IMR-90 (cell line): ENCODE measurements at regions not wholly inside any gene's neighbourhood (a gene's known extent, or its start where the extent isn't known, plus 50 kb on each side); places are given as distances from the start of the nearest gene placed in this dataset.

Experiments used
- ATAC-seq: fragments of 200-7000 bp; cut with Tn5 transposase; 2 replicates; pipeline ENCODE4 v1.9.1; 2020; ENCODE audit warnings: low read depth, mild to moderate bottlenecking, moderate library complexity
- BruUV-seq: library from RNA; stranded (reverse); fragments of 400-500 nt; replicated peaks from 2 replicates; lab custom pipeline; 2021; lab: Mats Ljungman, UMichigan
- CTCF ChIA-PET: fragments of 300-600 bp; formaldehyde crosslinking; extraction: SDS; loops from one replicate; lab custom pipeline; 2021; ENCODE audit warnings: antibody characterized with exemption; lab: Yijun Ruan, JAX
- POLR2A ChIA-PET: fragments of 300-600 bp; sonication (Branson Sonifier 250); formaldehyde crosslinking; loops from one replicate; lab custom pipeline; 2022; ENCODE audit warnings: antibody characterized with exemption; ENCODE audit not compliant: unreplicated experiment; lab: Charles Lee
- DNase-seq: peaks from one replicate; pipeline ENCODE4 v3.0.0; 2013
- H2AFZ ChIP-seq: replicated peaks from 2 replicates; pipeline ENCODE3; 2013; ENCODE audit warnings: low read length, mild to moderate bottlenecking; ENCODE audit not compliant: poor library complexity
- H2AK5ac ChIP-seq: 2 replicates; pipeline ENCODE4 v1.6.1; 2013; ENCODE audit warnings: low read depth, low read length, inconsistent platforms
- H2AK9ac ChIP-seq: replicated peaks from 2 replicates; pipeline ENCODE3; 2013; ENCODE audit warnings: mild to moderate bottlenecking, low read depth, low read length, moderate library complexity; ENCODE audit not compliant: poor library complexity
- H2BK120ac ChIP-seq: 2 replicates; pipeline ENCODE4 v1.6.1; 2013; ENCODE audit warnings: low read depth, low read length, inconsistent platforms
- H2BK15ac ChIP-seq: 3 replicates; pipeline ENCODE4 v1.6.1; 2013; ENCODE audit warnings: low read depth, low read length, inconsistent platforms
- H2BK20ac ChIP-seq: 2 replicates; pipeline ENCODE4 v1.6.1; 2013; ENCODE audit warnings: low read depth, mild to moderate bottlenecking, inconsistent platforms, low read length, moderate library complexity
- H2BK5ac ChIP-seq: 2 replicates; pipeline ENCODE4 v1.6.1; 2013; ENCODE audit warnings: mild to moderate bottlenecking, low read depth, low read length, inconsistent platforms; ENCODE audit not compliant: poor library complexity, severe bottlenecking
- H3K14ac ChIP-seq: replicated peaks from 2 replicates; pipeline ENCODE4 v1.6.1; 2013; ENCODE audit warnings: low read depth, low read length, inconsistent platforms
- H3K18ac ChIP-seq: 2 replicates; pipeline ENCODE4 v1.6.1; 2013; ENCODE audit warnings: low read depth, low read length, control low read depth
- H3K23ac ChIP-seq: 2 replicates; pipeline ENCODE4 v1.6.1; 2013; ENCODE audit warnings: low read depth, low read length, inconsistent platforms
- H3K27ac ChIP-seq: 2 replicates; pipeline ENCODE4 v1.5.1; 2013; ENCODE audit warnings: mild to moderate bottlenecking, control low read depth, low read length; ENCODE audit not compliant: insufficient read depth
- H3K27me3 ChIP-seq: 2 replicates; pipeline ENCODE4 v1.6.1; 2013; ENCODE audit warnings: low read length; ENCODE audit not compliant: control insufficient read depth, insufficient read depth
- H3K36me3 ChIP-seq: 2 replicates; pipeline ENCODE4 v1.6.1; 2013; ENCODE audit warnings: low read length, mixed read lengths; ENCODE audit not compliant: control insufficient read depth, insufficient read depth
- H3K4ac ChIP-seq: 2 replicates; pipeline ENCODE4 v1.6.1; 2013; ENCODE audit warnings: low read depth, low read length, inconsistent platforms
- H3K4me1 ChIP-seq: 2 replicates; pipeline ENCODE4 v1.6.1; 2013; ENCODE audit warnings: low read length, mixed read lengths; ENCODE audit not compliant: control insufficient read depth, insufficient read depth
- H3K4me2 ChIP-seq: 2 replicates; pipeline ENCODE4 v1.6.1; 2013; ENCODE audit warnings: low read depth, mild to moderate bottlenecking, control low read depth, low read length, moderate library complexity
- H3K4me3 ChIP-seq: 2 replicates; pipeline ENCODE4 v1.5.1; 2013; ENCODE audit warnings: low read depth, mild to moderate bottlenecking, control low read depth, low read length, moderate library complexity; ENCODE audit not compliant: insufficient read depth
- H3K56ac ChIP-seq: 2 replicates; pipeline ENCODE4 v1.6.1; 2013; ENCODE audit warnings: low read length, inconsistent platforms; ENCODE audit not compliant: insufficient read depth; ENCODE audit errors: extremely low read depth
- H3K79me1 ChIP-seq, 2 experiments: 2 replicates each; pipeline ENCODE4 v1.6.1; 2013; ENCODE audit warnings: low read length in 2 of 2, inconsistent platforms in 1 of 2, low read depth in 1 of 2
- H3K9ac ChIP-seq: 2 replicates; pipeline ENCODE4 v1.6.1; 2013; ENCODE audit warnings: low read depth, low read length, control low read depth
- H3K9me1 ChIP-seq: 2 replicates; pipeline ENCODE4 v1.6.1; 2013; ENCODE audit warnings: low read length, inconsistent platforms; ENCODE audit not compliant: insufficient read depth
- H3K9me3 ChIP-seq: 2 replicates; pipeline ENCODE4 v1.6.1; 2013; ENCODE audit warnings: low read length; ENCODE audit not compliant: control insufficient read depth, insufficient read depth
- H4K20me1 ChIP-seq: 2 replicates; pipeline ENCODE4 v1.6.1; 2013; ENCODE audit warnings: low read length, inconsistent platforms; ENCODE audit not compliant: insufficient read depth
- H4K5ac ChIP-seq: 2 replicates; pipeline ENCODE4 v1.6.1; 2013; ENCODE audit warnings: mild to moderate bottlenecking, low read depth, low read length, control low read depth
- H4K8ac ChIP-seq, 2 experiments: 2 replicates each; pipeline ENCODE4 v1.6.1; 2013; ENCODE audit warnings: low read depth in 2 of 2, low read length in 2 of 2, control low read depth in 1 of 2, inconsistent platforms in 1 of 2
- H4K91ac ChIP-seq: 2 replicates; pipeline ENCODE4 v1.6.1; 2013; ENCODE audit warnings: low read depth, low read length, inconsistent platforms; ENCODE audit not compliant: insufficient read depth
- BHLHE40 ChIP-seq: fragments of 150-350 bp; IDR thresholded peaks from 2 replicates; pipeline ENCODE4 v1.6.1; 2016; ENCODE audit warnings: mild to moderate bottlenecking, low read depth, low read length
- CEBPB ChIP-seq: IDR thresholded peaks from 2 replicates; pipeline ENCODE4 v1.6.1; 2012; ENCODE audit warnings: low read depth, low read length, improper control_type of control experiment
- CTCF ChIP-seq: conservative IDR thresholded peaks from 2 replicates; pipeline ENCODE4 v1.5.1; 2012; ENCODE audit warnings: mild to moderate bottlenecking, low read depth, low read length, improper control_type of control experiment
- ELK1 ChIP-seq: fragments of 150-350 bp; IDR thresholded peaks from 2 replicates; pipeline ENCODE4 v1.6.1; 2016; ENCODE audit warnings: low read depth, mild to moderate bottlenecking, low read length, moderate library complexity, borderline replicate concordance
- MXI1 ChIP-seq: IDR thresholded peaks from 2 replicates; pipeline ENCODE4 v1.6.1; 2012; ENCODE audit warnings: low read depth, mild to moderate bottlenecking, low read length, moderate library complexity, borderline replicate concordance
- POLR2A ChIP-seq: IDR thresholded peaks from 2 replicates; pipeline ENCODE4 v1.6.1; 2012; ENCODE audit warnings: mild to moderate bottlenecking, low read depth, low read length
- RCOR1 ChIP-seq: IDR thresholded peaks from 2 replicates; pipeline ENCODE4 v1.6.1; 2012; ENCODE audit warnings: mild to moderate bottlenecking, low read length, improper control_type of control experiment; ENCODE audit not compliant: insufficient replicate concordance
- RFX5 ChIP-seq: IDR thresholded peaks from 2 replicates; pipeline ENCODE4 v1.8.0; 2012; ENCODE audit warnings: low read depth, mild to moderate bottlenecking, low read length, moderate library complexity
- USF2 ChIP-seq: fragments of 150-350 bp; IDR thresholded peaks from 2 replicates; pipeline ENCODE4 v1.6.1; 2017; ENCODE audit warnings: mild to moderate bottlenecking, antibody characterized with exemption, low read length, low read depth
- WGBS, 2 experiments: methylation state at CpG; one replicate each; pipeline versions ENCODE4 v1.1.5 to v1.1.7; 2013; ENCODE audit warnings: missing lambda C conversion rate in 2 of 2; ENCODE audit not compliant: insufficient read length in 1 of 2; ENCODE audit errors: extremely low coverage in 2 of 2; 5-methylcytosine and 5-hydroxymethylcytosine counted together
- dilution Hi-C: fragments of 300-500 bp; cut with HindIII; formaldehyde crosslinking; loops from one replicate; pipeline ENCODE4 v1.14.3; 2018; ENCODE audit warnings: low sequenced_read_pairs; ENCODE audit not compliant: unreplicated experiment
- in situ Hi-C: fragments of 300-500 bp; cut with MboI; formaldehyde crosslinking; loops from 3 replicates; pipeline ENCODE4 v1.14.3; 2019; ENCODE audit warnings: low sequenced_read_pairs, inconsistent platforms, mixed read lengths
- intact Hi-C: fragments of 100-400 bp; cut with micrococcal nuclease; formaldehyde crosslinking; loops from 2 replicates; pipeline ENCODE4 v1.10.0; 2022

GRCh38 chr13:53124623-53125022, 96.0 kb downstream of the OLFM4 start:
- H4K20me1 ChIP-seq, result no peaks in the 10 kb centered on the region
- no peak overlapping the region for H2AK9ac ChIP-seq
- H2AFZ ChIP-seq, result no peak overlapping the region
- no peak overlapping the region for H3K4ac ChIP-seq
- no peak overlapping the region for H3K18ac ChIP-seq
- BruUV-seq, result no TSS peak
- H3K27ac ChIP-seq, result no peak overlapping the region
- no peak overlapping the region for H3K14ac ChIP-seq
- no peak overlapping the region for H4K91ac ChIP-seq
- ChIA-PET CTCF (no interaction called here), POLR2A (no interaction called here)
- no peak for ATAC-seq
- H3K4me2 ChIP-seq, result no peak overlapping the region
- in situ Hi-C loops (loop anchor here (25.0 kb wide), 1 partner anchor 512 kb away; no protein-coding TSS in a partner anchor), intact Hi-C loops (no loop called here), dilution Hi-C loops (no loop called here)
- H2AK5ac ChIP-seq, result no peak overlapping the region
- H3K27me3 ChIP-seq, result no peaks in the 10 kb centered on the region
- no peak overlapping the region for H2BK120ac ChIP-seq
- DNase-seq, result no peak
- H2BK20ac ChIP-seq, result no peak overlapping the region
- H3K9me3 ChIP-seq, result peaks cover 4% of the 10 kb centered on the region
- H4K8ac ChIP-seq, result no peak overlapping the region
- H4K5ac ChIP-seq, result no peak overlapping the region
- no peaks in the 10 kb centered on the region for H3K36me3 ChIP-seq
- no peaks in the 10 kb centered on the region for H3K79me1 ChIP-seq
- no peak overlapping the region for H2BK5ac ChIP-seq
- H3K4me1 ChIP-seq, result no peaks in the 10 kb centered on the region; the same call in 1 of the 2 replicates
- H3K4me3 ChIP-seq, result no peak overlapping the region
- no peak overlapping the region for H3K9ac ChIP-seq
- no peak overlapping the region for H3K23ac ChIP-seq
- TF ChIP-seq RCOR1 (no peak), USF2 (no peak), POLR2A (no peak), CTCF (no peak), CEBPB (no peak), RFX5 (no peak), BHLHE40 (no peak), MXI1 (no peak), ELK1 (no peak)
- no peak overlapping the region for H3K56ac ChIP-seq
- WGBS, 2 experiments, result no CpG with 5 or more reads among the region's 3 CpGs
- H3K9me1 ChIP-seq, result no peaks in the 10 kb centered on the region
- no peak overlapping the region for H2BK15ac ChIP-seq
